RCC 7860 (cell line): ENCODE measurements at regions not wholly inside any gene's neighbourhood (a gene's known extent, or its start where the extent isn't known, plus 50 kb on each side); places are given as distances from the start of the nearest gene placed in this dataset.
"Not testable (repeated sequence)": the region's sequence is repeated elsewhere in the genome, so short reads cannot be mapped to it uniquely, and the experiment has no call there.

Experiments
- DNase-seq: peaks from one replicate; pipeline ENCODE4 v3.0.0-alpha.2; 2015; ENCODE audit warnings: low spot score
- FAIRE-seq: peaks from 2 replicates; lab custom pipeline; 2012; peaks lifted over from hg19 to GRCh38; lab: Jason Lieb, UNC

- DNase-seq (peak; percentile 84), FAIRE-seq (peak; percentile 32)
Observed at GRCh38 chr10:78335691-78336401, 302.2 kb downstream of the RPS24 start.

GRCh38 chr10:78336402-78336791 is 302.7 kb downstream of the RPS24 start:
- FAIRE-seq (no peak), DNase-seq (peak; percentile 76)

DNA sequence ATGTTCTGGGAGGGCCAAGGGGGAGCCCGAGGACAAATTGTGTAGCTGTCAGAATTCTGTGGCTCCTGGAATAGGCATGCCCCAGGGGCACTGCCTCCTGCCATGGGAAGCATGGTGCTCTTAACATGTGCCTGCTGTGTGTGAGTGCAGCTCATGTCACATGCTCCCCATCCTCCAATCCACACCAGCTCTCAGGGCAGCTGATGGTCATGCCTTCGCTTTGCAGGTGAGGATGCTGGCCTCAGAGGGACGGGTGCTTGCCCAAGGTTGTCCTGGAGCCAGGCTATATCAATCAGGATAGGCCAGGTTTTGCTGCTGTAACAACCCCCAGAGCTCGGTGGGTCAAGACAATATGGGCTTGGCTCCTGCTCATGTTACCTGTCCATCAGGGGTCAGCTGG is 303.4 kb downstream of the RPS24 start:
- DNase-seq (no peak), FAIRE-seq (no peak)

GRCh38 chr10:78337646-78338391 is 304.2 kb downstream of the RPS24 start:
- no peak for DNase-seq
- no peak for FAIRE-seq

GRCh38 chr10:78338717-78339116 is 305.1 kb downstream of the RPS24 start:
- FAIRE-seq (no peak), DNase-seq (no peak)

GRCh38 chr10:78339251-78339650 is 305.6 kb downstream of the RPS24 start:
- FAIRE-seq (no peak), DNase-seq (no peak)

DNA sequence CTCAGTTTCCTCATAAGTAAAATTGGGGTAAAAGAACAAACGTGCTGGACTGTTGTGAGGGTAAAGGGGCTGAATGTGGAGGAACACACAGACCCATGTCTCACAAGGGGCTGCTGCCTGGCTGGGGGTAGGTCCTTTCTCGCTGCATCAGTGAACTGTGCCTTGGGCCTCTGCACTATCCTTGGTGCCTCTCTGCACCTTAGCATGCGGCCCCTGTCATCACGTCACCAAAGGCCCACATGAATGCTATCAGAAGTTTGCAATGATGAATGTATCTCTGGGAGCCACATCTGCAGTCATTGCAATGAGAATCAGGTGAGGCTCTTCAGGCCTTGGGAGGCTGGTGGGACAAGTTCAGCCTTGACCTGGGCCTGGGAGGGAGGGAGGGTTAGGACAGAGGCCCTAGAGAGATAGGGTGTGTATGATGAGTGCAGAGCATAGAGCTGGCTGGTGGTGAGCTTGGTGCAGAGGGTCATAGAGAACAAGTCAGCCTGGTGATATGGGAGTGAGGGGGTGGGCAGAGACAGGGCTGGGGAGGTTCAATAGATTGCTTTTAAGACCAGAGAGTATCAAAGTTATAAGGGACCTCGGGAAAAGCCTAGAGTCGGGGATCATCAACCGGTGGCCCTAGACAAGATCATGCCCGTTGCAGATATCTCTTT is 308.4 kb downstream of the RPS24 start:
- DNase-seq = no peak
- FAIRE-seq = no peak

DNA sequence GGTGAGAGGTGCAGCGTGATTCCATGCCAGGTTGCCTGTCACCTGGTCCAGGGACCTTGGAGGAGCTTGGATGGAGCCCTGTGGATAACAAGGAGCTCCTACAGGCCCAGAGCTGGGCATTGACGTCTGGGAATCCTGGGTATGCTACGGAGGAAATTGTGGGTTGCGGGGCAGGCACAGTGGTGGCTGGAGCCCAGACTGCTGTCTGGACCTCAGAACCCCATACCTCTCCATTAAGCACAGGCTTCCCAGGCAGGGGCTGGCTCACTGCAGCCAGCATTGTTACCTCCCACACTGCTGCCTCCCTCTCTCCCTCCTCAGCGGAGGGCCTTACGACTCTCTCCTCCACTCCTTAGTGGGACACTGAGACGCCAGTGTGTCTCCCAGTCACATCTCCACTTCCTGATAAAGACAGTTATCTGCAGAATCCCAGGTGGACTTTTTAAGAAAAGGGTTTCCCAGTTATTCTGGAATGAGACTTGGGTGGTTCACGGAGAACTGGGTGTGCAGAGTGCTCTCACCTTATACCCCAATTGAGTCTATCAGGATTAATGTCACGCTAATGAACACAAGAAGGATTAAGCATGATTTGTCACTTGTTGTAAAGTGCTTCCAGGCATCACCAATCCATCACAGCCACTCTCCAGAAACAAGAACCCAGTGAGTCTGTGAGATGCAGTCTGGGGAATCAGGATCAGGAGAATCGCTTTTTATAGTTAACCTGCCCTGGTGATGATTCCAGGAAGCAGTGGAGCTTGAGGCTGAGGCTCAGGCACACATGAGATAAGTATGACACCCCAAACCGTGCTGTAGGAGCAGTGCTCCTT is 309.4 kb downstream of the RPS24 start:
- FAIRE-seq = no peak
- no peak for DNase-seq

DNA sequence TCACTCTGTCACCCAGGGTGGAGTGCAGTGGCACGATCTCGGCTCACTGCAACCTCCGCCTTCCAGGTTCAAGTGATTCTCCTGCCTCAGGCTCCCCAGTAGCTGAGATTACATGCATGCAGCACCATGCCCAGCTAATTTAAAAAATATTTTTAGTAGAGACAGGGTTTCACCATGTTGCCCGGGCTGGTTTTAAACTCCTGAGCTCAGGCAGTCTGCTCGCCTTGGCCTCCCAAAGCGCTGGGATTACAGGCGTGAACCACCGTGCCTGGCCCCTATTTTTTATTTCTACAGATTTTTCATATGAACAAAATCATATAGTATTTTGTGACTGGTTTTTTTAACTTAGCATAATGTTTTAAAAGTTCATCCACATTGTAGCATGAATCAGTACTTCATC is 310.6 kb downstream of the RPS24 start:
- not testable (repeated sequence) for DNase-seq, FAIRE-seq

DNA sequence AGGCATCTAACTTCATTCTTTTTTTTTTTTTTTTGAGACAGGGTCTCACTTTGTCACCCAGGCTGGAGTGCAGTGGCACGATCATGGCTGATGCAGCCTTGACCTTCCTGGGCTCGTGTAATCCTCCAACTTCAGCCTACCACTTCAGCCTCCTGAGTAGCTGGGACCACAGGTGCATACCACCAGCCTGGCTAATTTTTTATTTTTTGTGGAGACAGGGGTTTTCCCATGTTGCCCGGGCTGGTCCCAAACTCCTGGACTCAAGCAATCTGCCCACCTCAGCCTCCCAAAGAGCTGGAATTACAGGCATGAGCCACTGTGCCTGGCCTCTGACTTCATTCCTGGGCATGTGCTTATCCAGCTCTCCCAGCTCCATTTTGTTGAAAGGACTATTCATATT is 311.9 kb downstream of the RPS24 start:
- not testable (repeated sequence) for FAIRE-seq, DNase-seq

- DNase-seq (no peak), FAIRE-seq (no peak)
Observed at GRCh38 chr10:78346721-78347120, 313.1 kb downstream of the RPS24 start.

DNA sequence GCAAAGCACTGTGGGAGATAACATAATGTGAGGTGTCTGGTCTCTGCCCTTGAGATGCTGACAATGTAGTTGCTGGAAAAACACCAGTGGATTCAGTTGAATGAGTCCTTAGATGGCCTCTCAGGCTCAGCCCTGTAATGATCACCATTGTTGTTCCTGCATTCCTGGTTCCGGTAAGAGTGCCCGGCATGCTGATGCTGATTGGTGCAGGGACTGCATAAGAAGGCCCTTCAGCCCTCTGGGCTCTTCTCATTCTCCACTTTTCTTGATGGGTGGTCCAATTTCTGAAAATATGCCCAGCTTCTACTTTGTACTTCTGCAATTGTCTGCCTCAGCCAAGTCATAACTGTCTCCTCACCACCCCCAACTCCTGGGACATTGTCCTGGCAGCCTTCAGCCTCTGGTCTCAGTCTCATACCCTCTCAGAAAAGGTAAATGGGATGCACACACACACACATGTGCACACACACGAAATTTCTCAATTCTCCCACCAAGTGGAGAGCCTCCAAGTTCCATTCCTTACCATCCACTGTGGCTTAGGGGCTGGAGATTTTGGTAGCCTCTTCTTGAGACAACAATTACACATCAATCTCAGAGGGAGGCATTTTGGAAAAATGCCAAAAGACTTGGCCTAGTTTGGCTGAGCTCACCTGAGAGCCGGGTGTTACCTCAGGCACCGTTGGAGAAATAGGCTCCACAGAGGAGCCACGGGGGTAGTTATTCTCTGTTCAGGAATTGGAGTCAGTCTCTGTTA is 314.9 kb downstream of the RPS24 start:
- FAIRE-seq (no peak), DNase-seq (no peak)

DNA sequence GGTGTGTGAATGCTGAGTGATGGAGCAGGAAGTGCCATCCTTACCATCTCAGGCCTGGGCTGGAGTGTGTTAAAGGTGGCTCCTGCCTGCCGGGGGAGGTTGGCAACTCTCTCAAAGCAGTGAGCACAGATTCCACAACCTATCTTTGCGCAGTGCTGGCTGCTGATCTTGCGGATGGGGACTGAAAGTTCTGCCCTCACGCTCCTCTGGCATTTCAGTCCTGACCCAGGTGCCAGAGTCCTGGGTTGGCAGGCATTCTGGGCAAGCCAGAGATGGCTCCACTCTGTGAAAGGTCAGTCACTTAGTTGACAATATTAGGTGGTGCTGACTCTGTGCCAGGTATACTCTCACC is 315.5 kb downstream of the RPS24 start:
- FAIRE-seq (no peak), DNase-seq (no peak)

GRCh38 chr10:78349911-78350663 is 316.4 kb downstream of the RPS24 start:
- no peak for FAIRE-seq
- DNase-seq = no peak

DNA sequence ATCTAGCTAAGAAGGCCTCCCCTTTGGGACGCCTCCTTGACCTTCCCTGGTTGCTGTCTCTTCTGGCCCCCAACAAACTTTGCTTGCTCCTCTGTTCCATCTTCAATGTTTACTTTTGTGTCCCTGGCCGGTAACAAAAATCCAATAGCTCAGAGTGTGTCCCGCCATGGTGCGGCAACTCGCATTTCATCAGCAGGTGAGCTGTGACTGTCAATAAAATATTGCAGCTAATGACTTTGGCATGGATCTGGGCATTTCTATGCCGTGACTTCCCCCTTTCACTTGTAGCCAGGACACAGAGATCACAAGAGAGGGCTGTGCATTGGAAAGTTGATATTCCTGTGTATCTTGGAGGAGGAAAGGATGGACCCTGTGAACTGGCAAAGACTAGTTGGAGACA is 317.6 kb downstream of the RPS24 start:
- no peak for FAIRE-seq
- no peak for DNase-seq

DNA sequence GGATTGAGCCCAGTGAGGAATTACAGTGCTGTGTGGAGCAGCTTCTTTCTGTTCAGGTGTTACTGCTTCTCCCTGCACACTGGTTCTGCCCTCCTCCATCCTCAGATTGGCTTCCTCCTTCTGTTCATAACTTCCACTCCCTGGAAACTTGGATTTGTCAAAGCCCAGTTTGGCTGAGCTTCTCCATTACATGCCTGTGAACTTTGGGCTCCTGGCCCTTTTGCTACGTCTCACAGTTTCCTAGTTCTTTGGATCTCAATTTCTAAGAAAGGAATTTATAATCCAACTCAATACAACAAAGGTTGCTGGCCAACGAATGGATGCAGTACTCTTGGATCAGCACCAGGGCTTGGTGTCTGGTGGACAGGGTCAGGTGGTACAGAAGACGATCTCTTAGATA is 318.1 kb downstream of the RPS24 start:
- DNase-seq (no peak), FAIRE-seq (no peak)

DNA sequence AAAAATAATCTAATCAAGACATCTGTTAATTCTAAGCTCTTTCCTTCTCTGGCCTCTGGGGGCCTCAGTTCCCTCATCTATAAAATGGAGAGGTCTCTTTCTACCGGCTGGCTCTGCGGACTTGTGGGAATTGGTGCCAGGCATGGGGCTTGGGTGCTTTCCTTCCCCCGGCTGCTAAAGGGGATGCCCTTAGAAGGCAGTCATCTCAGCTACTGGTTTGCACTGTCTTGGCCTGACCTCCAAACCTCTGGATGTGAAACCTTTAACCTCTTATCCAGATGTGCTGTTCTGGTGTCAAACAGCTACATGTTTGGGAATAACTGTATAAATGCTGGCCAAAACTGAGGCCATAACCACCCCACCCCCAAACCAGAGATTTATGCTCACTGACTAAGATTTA is 320.0 kb downstream of the RPS24 start:
- FAIRE-seq = no peak
- DNase-seq = no peak

DNA sequence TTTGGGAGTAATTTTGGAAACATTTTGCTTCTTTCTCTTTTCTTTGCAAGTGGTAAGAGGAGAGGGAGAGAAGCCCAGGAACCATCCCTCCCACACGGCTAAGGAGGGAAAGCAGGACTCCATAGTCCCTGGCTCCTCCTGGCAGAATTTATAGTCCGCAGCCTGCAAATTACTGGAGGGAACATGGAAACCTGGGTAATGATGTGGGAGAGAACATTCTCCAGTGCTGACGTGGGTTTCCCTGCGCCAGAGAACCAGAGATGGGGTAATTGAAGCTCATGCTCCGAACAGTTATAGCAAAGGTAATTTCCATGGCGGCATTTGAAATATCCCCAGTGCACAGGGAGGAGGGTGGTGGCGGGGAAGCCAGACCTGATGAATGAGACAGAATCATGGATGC is 320.4 kb downstream of the RPS24 start:
- DNase-seq (no peak), FAIRE-seq (no peak)

GRCh38 chr10:78356291-78356900 is 322.7 kb downstream of the RPS24 start:
- FAIRE-seq (no peak), DNase-seq (no peak)
